ENCODE measurements at regions not wholly inside any gene's neighbourhood (a gene's known extent, or its start where the extent isn't known, plus 50 kb on each side); places are given as distances from the start of the nearest gene placed in this dataset.

DNA sequence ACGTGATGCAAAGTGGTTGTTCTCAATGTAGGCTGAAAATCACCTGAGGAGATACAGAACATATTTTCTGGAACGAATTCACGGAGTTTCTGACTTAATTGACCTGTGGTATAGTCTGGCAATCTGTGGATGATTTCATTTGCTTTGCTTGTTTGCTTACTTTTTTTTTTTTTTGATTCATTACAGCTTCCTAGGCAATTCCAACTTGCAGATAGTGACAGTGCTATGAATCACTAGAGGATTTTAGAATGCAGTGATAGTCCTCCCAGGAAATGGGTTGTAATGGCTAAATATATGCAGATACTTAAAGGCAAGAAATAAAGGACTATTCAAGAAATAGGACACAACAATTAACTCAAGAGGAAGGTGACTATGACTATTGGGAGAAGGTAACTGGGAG, 1378.1 kb upstream of the PRMT6 start:
- intact Hi-C loops (cut with DNase I): no loop called here
- no peak for ATAC-seq
- no peak for DNase-seq (ENCODE audit: missing footprints)

DNA sequence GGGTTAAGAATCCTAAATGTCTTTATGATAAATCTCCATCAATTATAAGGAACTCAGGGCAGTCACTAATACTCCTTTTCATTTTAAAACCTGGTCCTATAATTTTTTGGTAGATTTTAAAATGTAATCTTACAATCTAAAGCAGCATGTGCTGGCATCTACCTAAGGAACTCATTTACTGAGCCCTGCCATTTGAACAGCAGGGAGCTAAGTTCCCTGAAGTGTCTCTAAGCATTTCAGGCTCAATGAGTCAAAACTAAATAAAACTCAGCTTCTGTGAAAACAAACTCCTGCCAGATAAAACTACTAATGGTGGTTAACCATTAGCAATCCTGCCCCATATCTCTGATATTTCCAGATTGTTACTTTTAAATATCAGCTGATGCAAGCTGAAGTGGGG, 1371.8 kb upstream of the PRMT6 start:
- ATAC-seq: no peak
- intact Hi-C loops (cut with DNase I): no loop called here
- no peak for DNase-seq (ENCODE audit: missing footprints)

DNA sequence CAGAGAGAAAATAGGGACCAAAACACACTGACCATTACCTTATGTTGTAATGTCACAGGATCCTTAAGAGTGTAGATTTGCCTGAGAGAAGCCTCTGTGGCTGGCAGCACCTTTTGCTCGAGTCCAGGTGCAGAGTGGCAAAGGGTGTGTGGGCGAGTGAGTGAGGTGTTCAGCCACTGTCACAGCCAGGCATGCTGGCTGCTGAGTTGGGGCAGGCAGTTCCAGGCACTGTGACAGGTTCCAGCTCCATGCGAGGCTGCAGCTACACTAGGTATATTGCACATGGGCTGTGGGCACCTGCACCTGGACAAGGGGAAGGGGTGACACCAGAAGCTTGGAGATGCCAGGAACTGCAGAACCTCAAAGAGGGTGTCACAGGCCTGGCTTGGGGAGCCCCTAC, 1370.4 kb upstream of the PRMT6 start:
- ATAC-seq (no peak), DNase-seq (ENCODE audit: missing footprints) (no peak)
- intact Hi-C loops (cut with DNase I): no loop called here

- intact Hi-C loops (cut with DNase I): no loop called here
- ATAC-seq (no peak), DNase-seq (ENCODE audit: missing footprints) (no peak)
Observed at GRCh38 chr1:105686874-105687690, 1369.4 kb upstream of the PRMT6 start.

GRCh38 chr1:105700723-105701122, 1355.8 kb upstream of the PRMT6 start:
- DNase-seq (ENCODE audit: missing footprints) (no peak), ATAC-seq (no peak)
- intact Hi-C loops (cut with DNase I): no loop called here

- no peak for ATAC-seq
- intact Hi-C loops (cut with DNase I): no loop called here
- no peak for DNase-seq (ENCODE audit: missing footprints)
Observed at GRCh38 chr1:105724286-105724685, 1332.2 kb upstream of the PRMT6 start.

DNA sequence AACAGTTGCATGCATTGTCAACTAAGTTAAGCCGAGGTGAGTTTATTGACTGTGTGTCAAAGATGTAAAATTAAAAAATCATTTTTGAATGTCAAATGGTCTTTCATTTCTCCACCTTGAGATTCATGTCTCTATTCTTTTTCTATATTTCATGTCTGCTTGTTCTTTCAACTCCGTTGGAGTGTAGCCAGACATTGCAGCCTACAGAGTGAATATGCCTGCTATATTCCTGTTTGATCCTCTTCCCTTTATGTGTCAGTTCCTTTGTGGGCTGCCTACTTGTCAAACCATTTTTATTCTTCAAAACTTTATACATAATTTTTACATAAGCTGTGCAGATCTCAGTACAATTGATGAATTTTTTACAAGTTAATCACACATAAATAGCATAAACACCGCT, 1325.8 kb upstream of the PRMT6 start:
- ATAC-seq (no peak), DNase-seq (ENCODE audit: missing footprints) (no peak)
- intact Hi-C loops (cut with DNase I): no loop called here

DNA sequence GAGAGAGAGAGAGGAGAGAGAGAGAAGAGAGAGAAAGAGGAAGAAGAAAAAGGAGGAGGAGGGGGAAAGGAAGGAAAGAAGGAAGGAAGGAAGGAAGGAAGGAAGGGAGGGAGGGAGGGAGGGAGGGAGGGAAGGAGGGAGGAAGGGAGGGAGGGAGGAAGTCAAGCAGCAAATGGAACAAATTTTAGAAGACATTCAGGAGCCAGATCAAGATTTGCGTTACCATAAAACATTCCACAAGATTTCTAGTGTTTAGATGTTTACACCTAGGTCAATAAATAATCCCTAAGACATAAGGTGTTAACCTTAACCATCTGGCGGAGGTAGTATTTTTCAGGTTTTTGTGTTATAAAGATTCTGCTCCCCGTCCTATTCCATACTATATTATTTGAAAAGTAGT, 1320.1 kb upstream of the PRMT6 start:
- no peak for DNase-seq (ENCODE audit: missing footprints)
- intact Hi-C loops (cut with DNase I): no loop called here
- ATAC-seq: no peak

DNA sequence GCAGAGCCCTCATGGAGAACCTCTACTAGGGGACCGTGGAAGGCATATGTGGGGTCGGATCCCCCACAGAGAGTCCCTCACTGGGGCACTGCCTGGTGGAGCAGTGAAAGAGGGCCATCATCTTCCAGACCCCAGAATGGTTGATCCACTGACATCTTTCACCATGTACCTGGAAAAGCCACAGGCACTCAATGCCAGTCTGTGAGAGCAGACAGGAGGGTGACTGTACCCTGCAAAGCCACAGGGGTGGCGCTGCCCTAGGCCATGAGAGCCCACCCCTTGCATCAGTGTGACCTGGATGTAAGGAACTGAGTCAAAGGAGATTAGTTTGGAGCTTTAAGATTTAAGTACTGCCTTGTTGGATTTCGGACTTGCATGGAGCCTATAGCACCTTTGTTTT, 1276.7 kb upstream of the PRMT6 start:
- DNase-seq (ENCODE audit: missing footprints) (no peak), ATAC-seq (no peak)
- intact Hi-C loops (cut with DNase I): no loop called here

- ATAC-seq: no peak
- no peak for DNase-seq (ENCODE audit: missing footprints)
- intact Hi-C loops (cut with DNase I): no loop called here
Observed at GRCh38 chr1:105785021-105785420, 1271.5 kb upstream of the PRMT6 start.

- no peak for ATAC-seq
- intact Hi-C loops (cut with DNase I): loop anchor here (5.0 kb wide), 1 partner anchor 1011 kb away; no protein-coding TSS in a partner anchor
Observed at GRCh38 chr1:105793536-105794146, 1262.8 kb upstream of the PRMT6 start.

GRCh38 chr1:105795741-105796140, 1260.7 kb upstream of the PRMT6 start:
- intact Hi-C loops (cut with DNase I): no loop called here
- ATAC-seq: no peak
- no peak for DNase-seq (ENCODE audit: missing footprints)

More at GRCh38 chr1:105793536-105794146, 1262.8 kb upstream of the PRMT6 start:
- DNase-seq (ENCODE audit: missing footprints): no peak

DNA sequence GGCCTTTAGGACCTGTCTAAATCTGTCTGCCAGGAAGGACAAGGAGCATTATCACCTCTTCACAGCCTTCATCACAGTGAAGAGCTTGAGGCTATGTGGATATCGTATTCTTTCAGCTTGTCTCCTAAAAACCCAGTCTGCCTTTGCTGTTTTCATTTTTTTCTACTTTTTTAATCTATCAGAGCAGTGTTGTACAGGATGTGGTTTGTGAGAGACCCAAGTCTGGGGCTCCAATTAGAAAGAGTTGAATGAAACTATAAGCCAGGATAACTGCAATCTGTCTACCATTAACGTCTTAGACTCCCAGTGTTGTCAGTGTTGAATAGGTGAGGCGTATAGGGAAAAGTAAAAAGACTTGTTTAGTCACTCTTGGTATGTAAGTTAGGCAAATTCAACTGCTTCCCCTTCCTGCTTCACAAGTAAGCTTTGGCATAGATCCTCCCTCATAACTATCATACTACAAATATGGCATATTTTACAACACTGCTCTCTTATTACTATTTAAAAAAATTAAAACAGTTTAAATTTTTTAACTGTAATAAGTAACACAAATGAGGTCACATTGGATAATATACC, 1225.8 kb upstream of the PRMT6 start:
- ATAC-seq (no peak), DNase-seq (ENCODE audit: missing footprints) (no peak)
- intact Hi-C loops (cut with DNase I): no loop called here

GRCh38 chr1:105838071-105838470, 1218.4 kb upstream of the PRMT6 start:
- DNase-seq (ENCODE audit: missing footprints) (no peak), ATAC-seq (no peak)
- intact Hi-C loops (cut with DNase I): no loop called here

- DNase-seq (ENCODE audit: missing footprints) (no peak), ATAC-seq (no peak)
- intact Hi-C loops (cut with DNase I): no loop called here
Observed at GRCh38 chr1:105865546-105865945, 1190.9 kb upstream of the PRMT6 start.

- DNase-seq (ENCODE audit: missing footprints): no peak
- ATAC-seq: no peak
- intact Hi-C loops (cut with DNase I): no loop called here
Observed at GRCh38 chr1:105872817-105873216, 1183.7 kb upstream of the PRMT6 start.

- intact Hi-C loops (cut with DNase I): no loop called here
- DNase-seq (ENCODE audit: missing footprints): no peak
- ATAC-seq: no peak
Observed at GRCh38 chr1:105874621-105875020, 1181.9 kb upstream of the PRMT6 start.

- DNase-seq (ENCODE audit: missing footprints) (no peak), ATAC-seq (no peak)
- intact Hi-C loops (cut with DNase I): no loop called here
Observed at GRCh38 chr1:105886309-105886708, 1170.2 kb upstream of the PRMT6 start.

GRCh38 chr1:105891308-105891707, 1165.2 kb upstream of the PRMT6 start:
- DNase-seq (ENCODE audit: missing footprints) (no peak), ATAC-seq (no peak)
- intact Hi-C loops (cut with DNase I): no loop called here

GRCh38 chr1:105894006-105894405, 1162.5 kb upstream of the PRMT6 start:
- ATAC-seq: no peak
- intact Hi-C loops (cut with DNase I): no loop called here

More at GRCh38 chr1:105894006-105894405, 1162.5 kb upstream of the PRMT6 start:
- no peak for DNase-seq (ENCODE audit: missing footprints)
